Tibial nerve (tissue), 4 donors: ENCODE measurements at regions not wholly inside any gene's neighbourhood (a gene's known extent, or its start where the extent isn't known, plus 50 kb on each side); places are given as distances from the start of the nearest gene placed in this dataset.

Experiments used
- DNase-seq, 2 donors: peaks; one replicate each; pipeline ENCODE4 v3.0.0-alpha.2; 2019; ENCODE audit warnings: low spot score in 2 of 2
- H3K27ac ChIP-seq, 4 donors: fragments of 200-600 bp; sonication (generic) in 3 of 4; one replicate each; pipeline ENCODE4 v1.5.1; 2017 to 2019; ENCODE audit warnings: mild to moderate bottlenecking in 1 of 4
- H3K27me3 ChIP-seq, 2 donors: fragments of 200-600 bp; sonication (generic) in 1 of 2; one replicate each; pipeline versions ENCODE4 v1.5.1 to v1.6.0; 2017 to 2019
- H3K36me3 ChIP-seq, 3 donors: fragments of 200-600 bp; sonication (generic); one replicate each; pipeline ENCODE4 v1.5.1; 2018 to 2019
- H3K4me1 ChIP-seq, 4 donors: fragments of 200-600 bp; sonication (generic) in 3 of 4; one replicate each; pipeline ENCODE4 v1.5.1; 2017 to 2019
- H3K4me3 ChIP-seq, 4 donors: fragments of 200-600 bp; sonication (generic) in 3 of 4; one replicate each; pipeline ENCODE4 v1.5.1; 2017 to 2019; ENCODE audit warnings: mild to moderate bottlenecking in 1 of 4, moderate library complexity in 1 of 4
- H3K9me3 ChIP-seq, 4 donors: fragments of 200-600 bp; sonication (generic) in 3 of 4; one replicate each; pipeline ENCODE4 v1.5.1; 2017 to 2019
- CTCF ChIP-seq, 5 experiments: fragments of 200-600 bp in 3 of 5; fragments of 450-650 bp in 2 of 5; sonication (generic) in 3 of 5; IDR thresholded peaks; one replicate each; pipeline ENCODE4 v1.5.1; 2016 to 2019; ENCODE audit warnings: antibody characterized with exemption in 5 of 5, mild to moderate bottlenecking in 3 of 5, moderate library complexity in 2 of 5
- EP300 ChIP-seq, 2 donors: sonication (generic); formaldehyde crosslinking; IDR thresholded peaks; one replicate each; pipeline ENCODE4 v1.6.1; 2017; ENCODE audit warnings: antibody characterized with exemption in 2 of 2, mild to moderate bottlenecking in 1 of 2
- POLR2A ChIP-seq, 2 donors: fragments of 450-650 bp; IDR thresholded peaks; one replicate each; pipeline ENCODE4 v1.6.1; 2017; ENCODE audit warnings: antibody characterized with exemption in 2 of 2, mild to moderate bottlenecking in 2 of 2, moderate library complexity in 2 of 2
- WGBS, 2 donors: methylation state at CpG; one replicate each; pipeline ENCODE4 v1.1.5; 2018; 5-methylcytosine and 5-hydroxymethylcytosine counted together

GRCh38 chrX:20441123-20441522 is 174.4 kb upstream of the RPS6KA3 start:
- no peaks in the 10 kb centered on the region for H3K27me3 ChIP-seq
- no peaks in the 10 kb centered on the region for H3K4me1 ChIP-seq
- DNase-seq = no peak
- no peaks in the 10 kb centered on the region for H3K36me3 ChIP-seq
- WGBS, 2 donors = 84 to 87% methylated on average over 1 of the region's 1 CpG
- H3K27ac ChIP-seq = no peak overlapping the region
- H3K9me3 ChIP-seq = no peaks in the 10 kb centered on the region
- TF ChIP-seq EP300 (IDR thresholded peaks at IDR 0.05) (no peak), CTCF (IDR thresholded peaks at IDR 0.05) (no peak), POLR2A (IDR thresholded peaks at IDR 0.05) (no peak)
- no peak overlapping the region for H3K4me3 ChIP-seq

- no peak for DNase-seq
- no peaks in the 10 kb centered on the region for H3K4me1 ChIP-seq
- WGBS, 2 donors = 60 to 62% methylated on average over 9 of the region's 9 CpGs
- no peaks in the 10 kb centered on the region for H3K36me3 ChIP-seq
- H3K27ac ChIP-seq = no peak overlapping the region
- TF ChIP-seq POLR2A (IDR thresholded peaks at IDR 0.05) (no peak), EP300 (IDR thresholded peaks at IDR 0.05) (no peak), CTCF (IDR thresholded peaks at IDR 0.05) (no peak)
- H3K9me3 ChIP-seq = no peaks in the 10 kb centered on the region
- no peak overlapping the region for H3K4me3 ChIP-seq
- no peaks in the 10 kb centered on the region for H3K27me3 ChIP-seq
These were observed 172.3 kb upstream of the RPS6KA3 start for GRCh38 chrX:20438871-20439526.

- WGBS, 2 donors = 43 to 73% methylated on average over 1 of the region's 1 CpG
- Histone ChIP-seq H3K4me3 (no peak overlapping the region), H3K27me3 (no peaks in the 10 kb centered on the region), H3K27ac (no peak overlapping the region), H3K4me1 (no peaks in the 10 kb centered on the region), H3K36me3 (no peaks in the 10 kb centered on the region), H3K9me3 (no peaks in the 10 kb centered on the region)
- TF ChIP-seq CTCF (IDR thresholded peaks at IDR 0.05) (no peak), EP300 (IDR thresholded peaks at IDR 0.05) (no peak), POLR2A (IDR thresholded peaks at IDR 0.05) (no peak)
- no peak for DNase-seq
These were observed 171.0 kb upstream of the RPS6KA3 start for GRCh38 chrX:20437683-20438082.

GRCh38 chrX:20435913-20436312 is 169.2 kb upstream of the RPS6KA3 start:
- Histone ChIP-seq H3K27ac (no peak overlapping the region), H3K9me3 (no peaks in the 10 kb centered on the region), H3K4me3 (no peak overlapping the region), H3K36me3 (no peaks in the 10 kb centered on the region), H3K4me1 (no peaks in the 10 kb centered on the region), H3K27me3 (no peaks in the 10 kb centered on the region)
- no peak for TF ChIP-seq EP300 (IDR thresholded peaks at IDR 0.05)
- no peak for TF ChIP-seq CTCF (IDR thresholded peaks at IDR 0.05)
- no peak for TF ChIP-seq POLR2A (IDR thresholded peaks at IDR 0.05)
- DNase-seq = no peak
- 67 to 75% methylated on average over 1 of the region's 1 CpG for WGBS, 2 donors

GRCh38 chrX:20434986-20435385 is 168.3 kb upstream of the RPS6KA3 start:
- no peaks in the 10 kb centered on the region for H3K4me1 ChIP-seq
- no peaks in the 10 kb centered on the region for H3K36me3 ChIP-seq
- TF ChIP-seq EP300 (IDR thresholded peaks at IDR 0.05) (no peak), POLR2A (IDR thresholded peaks at IDR 0.05) (no peak), CTCF (IDR thresholded peaks at IDR 0.05) (no peak)
- H3K9me3 ChIP-seq = no peaks in the 10 kb centered on the region
- no peak overlapping the region for H3K4me3 ChIP-seq
- no peak overlapping the region for H3K27ac ChIP-seq
- no peak for DNase-seq
- 47 to 58% methylated on average over 3 of the region's 3 CpGs for WGBS, 2 donors
- no peaks in the 10 kb centered on the region for H3K27me3 ChIP-seq
